H9 (cell line): ENCODE measurements at regions not wholly inside any gene's neighbourhood (a gene's known extent, or its start where the extent isn't known, plus 50 kb on each side); places are given as distances from the start of the nearest gene placed in this dataset.

Experiments
- DNase-seq: peaks from one replicate; pipeline ENCODE4 v3.0.0-alpha.2; 2017
- H2AFZ ChIP-seq: one replicate; pipeline ENCODE4 v1.6.1; 2013; ENCODE audit warnings: mild to moderate bottlenecking, low read length, control low read depth, moderate library complexity
- H2AK5ac ChIP-seq: 2 replicates; pipeline ENCODE4 v1.6.1; 2013; ENCODE audit warnings: low read length, control low read depth, mixed read lengths; ENCODE audit not compliant: insufficient read length
- H2BK120ac ChIP-seq: one replicate; pipeline ENCODE4 v1.6.1; 2013; ENCODE audit warnings: low read depth, mild to moderate bottlenecking, low read length, control low read depth, inconsistent platforms; ENCODE audit not compliant: poor library complexity, severe bottlenecking
- H2BK12ac ChIP-seq: 2 replicates; pipeline ENCODE4 v1.6.1; 2013; ENCODE audit warnings: low read length, control low read depth, mixed read lengths, low read depth; ENCODE audit not compliant: insufficient read length
- H2BK15ac ChIP-seq: 2 replicates; pipeline ENCODE4 v1.6.1; 2013; ENCODE audit warnings: low read depth, low read length, control low read depth
- H2BK20ac ChIP-seq: one replicate; pipeline ENCODE4 v1.6.1; 2013; ENCODE audit warnings: low read depth, mild to moderate bottlenecking, low read length, control low read depth, inconsistent platforms; ENCODE audit not compliant: poor library complexity, severe bottlenecking
- H2BK5ac ChIP-seq: 2 replicates; pipeline ENCODE4 v1.6.1; 2013; ENCODE audit warnings: low read length, control low read depth, mixed read lengths; ENCODE audit not compliant: insufficient read length
- H3K14ac ChIP-seq: 2 replicates; pipeline ENCODE4 v1.6.1; 2013; ENCODE audit warnings: low read length, control low read depth; ENCODE audit not compliant: insufficient read depth
- H3K18ac ChIP-seq: 2 replicates; pipeline ENCODE4 v1.6.1; 2013; ENCODE audit warnings: low read depth, mild to moderate bottlenecking, mixed read lengths, low read length, control low read depth; ENCODE audit not compliant: insufficient read length
- H3K23ac ChIP-seq: 2 replicates; pipeline ENCODE4 v1.6.1; 2013; ENCODE audit warnings: low read length, control low read depth, mixed read lengths, low read depth; ENCODE audit not compliant: insufficient read length
- H3K23me2 ChIP-seq: 2 replicates; pipeline ENCODE4 v1.6.1; 2013; ENCODE audit warnings: low read depth, mild to moderate bottlenecking, mixed read lengths, low read length, control low read depth; ENCODE audit not compliant: insufficient read length, poor library complexity, severe bottlenecking
- H3K27ac ChIP-seq: 2 replicates; pipeline ENCODE4 v1.5.1; 2013; ENCODE audit warnings: low read length, control low read depth, mixed read lengths, low read depth; ENCODE audit not compliant: insufficient read length
- H3K27me3 ChIP-seq: 2 replicates; pipeline ENCODE4 v1.6.1; 2013; ENCODE audit warnings: low read length, control low read depth, inconsistent platforms; ENCODE audit not compliant: insufficient read depth
- H3K4ac ChIP-seq: 2 replicates; pipeline ENCODE4 v1.6.1; 2013; ENCODE audit warnings: low read depth, mild to moderate bottlenecking, control low read depth, inconsistent platforms, low read length, moderate library complexity
- H3K4me1 ChIP-seq: 2 replicates; pipeline ENCODE4 v1.6.1; 2013; ENCODE audit warnings: low read length, control low read depth, inconsistent platforms; ENCODE audit not compliant: insufficient read depth
- H3K4me2 ChIP-seq: 2 replicates; pipeline ENCODE4 v1.6.1; 2013; ENCODE audit warnings: low read length, control low read depth, mixed read lengths; ENCODE audit not compliant: insufficient read length, insufficient read depth
- H3K56ac ChIP-seq: 2 replicates; pipeline ENCODE4 v1.6.1; 2013; ENCODE audit warnings: low read depth, mild to moderate bottlenecking, mixed read lengths, low read length, control low read depth; ENCODE audit not compliant: insufficient read length
- H3K79me1 ChIP-seq: 2 replicates; pipeline ENCODE4 v1.6.1; 2013; ENCODE audit warnings: low read depth, mild to moderate bottlenecking, moderate library complexity, low read length, control low read depth, inconsistent platforms; ENCODE audit not compliant: insufficient read depth, poor library complexity, severe bottlenecking
- H3K79me2 ChIP-seq: 2 replicates; pipeline ENCODE4 v1.6.1; 2013; ENCODE audit warnings: low read length, control low read depth, inconsistent platforms; ENCODE audit not compliant: insufficient read depth
- H3K9ac ChIP-seq: 2 replicates; pipeline ENCODE4 v1.6.1; 2013; ENCODE audit warnings: low read length, control low read depth, mixed read lengths; ENCODE audit not compliant: insufficient read length; ENCODE audit errors: extremely low read depth
- H3K9me3 ChIP-seq: one replicate; pipeline ENCODE4 v1.6.1; 2013; ENCODE audit warnings: low read depth, low read length, inconsistent platforms; ENCODE audit not compliant: control insufficient read depth
- H3T11ph ChIP-seq: one replicate; pipeline ENCODE4 v1.6.1; 2013; ENCODE audit warnings: mild to moderate bottlenecking, low read length, control low read depth, inconsistent platforms
- H4K20me1 ChIP-seq: one replicate; pipeline ENCODE4 v1.6.1; 2013; ENCODE audit not compliant: control insufficient read depth, insufficient read length, insufficient read depth
- H4K5ac ChIP-seq: 2 replicates; pipeline ENCODE4 v1.6.1; 2013; ENCODE audit warnings: low read depth, mild to moderate bottlenecking, mixed read lengths, low read length, control low read depth; ENCODE audit not compliant: insufficient read length
- H4K8ac ChIP-seq: replicated peaks from 2 replicates; pipeline ENCODE4 v1.6.1; 2013; ENCODE audit warnings: low read length, control low read depth, mixed read lengths, low read depth; ENCODE audit not compliant: insufficient read length
- H4K91ac ChIP-seq: 2 replicates; pipeline ENCODE4 v1.6.1; 2013; ENCODE audit warnings: low read depth, mild to moderate bottlenecking, moderate library complexity, mixed read lengths, low read length, control low read depth; ENCODE audit not compliant: insufficient read length
- H3K27ac Mint-ChIP-seq, 3 experiments: 2 replicates in 2 of 3; 3 replicates in 1 of 3; pipeline ENCODE4 v1.8.0; 2020 to 2021; ENCODE audit warnings: mixed read lengths in 3 of 3, mild to moderate bottlenecking in 1 of 3, moderate library complexity in 1 of 3
- H3K27me3 Mint-ChIP-seq: 2 replicates; pipeline ENCODE4 v1.8.0; 2021; ENCODE audit warnings: low read depth, mild to moderate bottlenecking, moderate library complexity, mixed read lengths
- H3K36me3 Mint-ChIP-seq, 3 experiments: 2 replicates in 2 of 3; 3 replicates in 1 of 3; pipeline ENCODE4 v1.8.0; 2020 to 2021; ENCODE audit warnings: low read depth in 3 of 3, mixed read lengths in 3 of 3; ENCODE audit not compliant: insufficient read depth in 1 of 3
- H3K4me1 Mint-ChIP-seq, 2 experiments: 2 replicates each; pipeline ENCODE4 v1.8.0; 2020; ENCODE audit warnings: mixed read lengths in 2 of 2
- H3K4me3 Mint-ChIP-seq, 2 experiments: 2 replicates in 1 of 2; 3 replicates in 1 of 2; pipeline ENCODE4 v1.8.0; 2020 to 2021; ENCODE audit warnings: mild to moderate bottlenecking in 2 of 2, mixed read lengths in 2 of 2, moderate library complexity in 1 of 2
- H3K9me3 Mint-ChIP-seq, 2 experiments: 2 replicates in 1 of 2; 3 replicates in 1 of 2; pipeline ENCODE4 v1.8.0; 2020; ENCODE audit warnings: mild to moderate bottlenecking in 2 of 2, mixed read lengths in 2 of 2, moderate library complexity in 1 of 2
- CTCF ChIP-seq: fragments of 200-600 bp; sonication (generic); conservative IDR thresholded peaks from 3 replicates; pipeline ENCODE4 v1.8.0; 2021; ENCODE audit warnings: antibody characterized with exemption, mild to moderate bottlenecking
- WGBS: extraction: QIAGEN DNeasy Blood & Tissue Kit; methylation state at CpG from one replicate; pipeline ENCODE4 v1.1.7; 2013; ENCODE audit warnings: missing lambda C conversion rate, low lambda C conversion rate, mixed read lengths; ENCODE audit not compliant: insufficient read length; ENCODE audit errors: extremely low coverage; 5-methylcytosine and 5-hydroxymethylcytosine counted together

DNA sequence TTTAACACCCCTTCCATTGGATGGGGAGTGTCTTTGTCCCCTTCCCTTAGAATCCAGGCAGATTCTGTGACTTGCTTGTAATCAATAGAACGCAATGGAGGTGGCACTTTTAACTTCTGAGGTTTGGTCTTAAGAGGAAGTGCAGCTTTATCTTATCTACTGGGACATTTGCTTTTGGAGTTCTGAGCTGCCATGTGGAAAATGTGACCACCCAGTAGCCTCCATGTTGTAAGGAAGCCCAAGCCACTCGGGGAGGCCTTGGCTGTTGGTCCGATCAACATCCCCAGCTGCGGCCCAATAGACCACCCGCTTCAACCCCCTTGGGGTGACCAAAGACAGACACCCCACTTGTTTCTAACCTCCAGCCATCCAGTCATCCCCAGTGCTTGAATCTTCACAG is 86.3 kb upstream of the FAM171A1 start:
- H3T11ph ChIP-seq = no peak overlapping the region
- peaks cover 3 to 4% of the 10 kb centered on the region in 2 experiments; a peak in 3 of 4 replicates for H3K4me1 Mint-ChIP-seq

More for the DNA sequence above, 86.3 kb upstream of the FAM171A1 start:
- no peak overlapping the region for H3K4me3 Mint-ChIP-seq
- no peak overlapping the region for H2BK5ac ChIP-seq
- H3K23ac ChIP-seq = no peak overlapping the region
- H2AFZ ChIP-seq = no peak overlapping the region
- H2BK15ac ChIP-seq = no peak overlapping the region
- H3K27ac ChIP-seq = no peak overlapping the region
- no peaks in the 10 kb centered on the region for H3K9me3 ChIP-seq
- WGBS = no CpG with 5 or more reads among the region's 5 CpGs
- H3K27me3 ChIP-seq = no peaks in the 10 kb centered on the region
- no peaks in the 10 kb centered on the region for H3K79me2 ChIP-seq
- no peaks in the 10 kb centered on the region for H3K79me1 ChIP-seq
- H4K8ac ChIP-seq = no peak overlapping the region
- H3K23me2 ChIP-seq = no peaks in the 10 kb centered on the region
- peaks cover 64% of the 10 kb centered on the region for H3K27me3 Mint-ChIP-seq
- no peak overlapping the region; a peak in 1 of 7 replicates for H3K27ac Mint-ChIP-seq
- no peak overlapping the region for H2BK120ac ChIP-seq
- H2BK12ac ChIP-seq = no peak overlapping the region
- no peak overlapping the region for H3K56ac ChIP-seq
- no peak overlapping the region for H3K9ac ChIP-seq
- no peak for DNase-seq
- no peaks in the 10 kb centered on the region for H3K36me3 Mint-ChIP-seq
- no peak overlapping the region for H4K5ac ChIP-seq
- H2AK5ac ChIP-seq = no peak overlapping the region
- no peak overlapping the region for H3K4me2 ChIP-seq
- no peak overlapping the region for H3K4ac ChIP-seq
- TF ChIP-seq CTCF = no peak
- no peaks in the 10 kb centered on the region for H4K20me1 ChIP-seq
- no peaks in the 10 kb centered on the region for H3K4me1 ChIP-seq
- no peak overlapping the region for H3K18ac ChIP-seq
- no peak overlapping the region for H2BK20ac ChIP-seq
- no peaks in the 10 kb centered on the region for H3K9me3 Mint-ChIP-seq
- H4K91ac ChIP-seq = no peak overlapping the region
- H3K14ac ChIP-seq = no peak overlapping the region
